ENCODE measurements at regions not wholly inside any gene's neighbourhood (a gene's known extent, or its start where the extent isn't known, plus 50 kb on each side); places are given as distances from the start of the nearest gene placed in this dataset.

DNA sequence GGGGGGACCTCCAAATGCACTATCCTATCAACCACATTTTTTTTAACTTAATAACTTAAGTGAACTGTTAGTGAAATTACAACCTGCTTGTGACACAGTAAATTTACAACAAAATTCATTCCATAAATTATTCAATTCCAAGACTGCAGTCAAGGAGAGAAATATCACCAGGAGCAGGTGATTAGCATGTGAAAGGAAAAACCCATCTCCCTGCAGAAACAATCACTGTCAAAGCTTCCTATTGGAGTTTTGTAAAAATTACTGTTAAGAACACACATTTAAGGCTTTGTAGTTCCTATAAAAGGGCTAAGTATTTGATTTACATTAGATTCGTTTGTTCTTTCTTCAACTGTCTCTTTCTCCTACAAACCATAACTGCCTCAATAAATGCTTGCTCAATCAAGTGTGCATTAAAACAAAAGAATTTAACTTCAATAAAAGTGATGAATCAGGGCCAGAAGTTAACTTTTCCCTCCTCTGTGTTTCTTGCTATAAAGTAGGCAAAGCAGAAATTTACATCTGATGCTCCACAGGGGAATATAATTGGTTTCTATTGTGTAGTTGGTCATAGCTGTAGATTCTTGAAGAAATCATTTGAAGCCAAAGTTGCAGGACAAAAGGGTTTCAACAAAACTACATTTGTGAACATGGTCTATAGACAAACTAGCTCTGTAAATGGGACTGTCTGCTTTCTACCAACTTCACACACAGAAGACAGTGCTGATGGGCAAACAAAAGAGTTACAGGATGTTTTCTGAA lies 195.1 kb upstream of the PSMD7 start:
- TF ChIP-seq POLR2A (IDR thresholded peaks at IDR 0.05; ENCODE audit: low read depth) = no peak
- TF ChIP-seq, protein P1, sequence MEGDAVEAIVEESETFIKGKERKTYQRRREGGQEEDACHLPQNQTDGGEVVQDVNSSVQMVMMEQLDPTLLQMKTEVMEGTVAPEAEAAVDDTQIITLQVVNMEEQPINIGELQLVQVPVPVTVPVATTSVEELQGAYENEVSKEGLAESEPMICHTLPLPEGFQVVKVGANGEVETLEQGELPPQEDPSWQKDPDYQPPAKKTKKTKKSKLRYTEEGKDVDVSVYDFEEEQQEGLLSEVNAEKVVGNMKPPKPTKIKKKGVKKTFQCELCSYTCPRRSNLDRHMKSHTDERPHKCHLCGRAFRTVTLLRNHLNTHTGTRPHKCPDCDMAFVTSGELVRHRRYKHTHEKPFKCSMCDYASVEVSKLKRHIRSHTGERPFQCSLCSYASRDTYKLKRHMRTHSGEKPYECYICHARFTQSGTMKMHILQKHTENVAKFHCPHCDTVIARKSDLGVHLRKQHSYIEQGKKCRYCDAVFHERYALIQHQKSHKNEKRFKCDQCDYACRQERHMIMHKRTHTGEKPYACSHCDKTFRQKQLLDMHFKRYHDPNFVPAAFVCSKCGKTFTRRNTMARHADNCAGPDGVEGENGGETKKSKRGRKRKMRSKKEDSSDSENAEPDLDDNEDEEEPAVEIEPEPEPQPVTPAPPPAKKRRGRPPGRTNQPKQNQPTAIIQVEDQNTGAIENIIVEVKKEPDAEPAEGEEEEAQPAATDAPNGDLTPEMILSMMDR (IDR thresholded peaks at IDR 0.05) = no peak
